ENCODE measurements at regions not wholly inside any gene's neighbourhood (a gene's known extent, or its start where the extent isn't known, plus 50 kb on each side); places are given as distances from the start of the nearest gene placed in this dataset.

- Histone ChIP-seq H3K4me3 (ENCODE audit: low read depth, low read length) (no peak overlapping the region), H3K36me3 (ENCODE audit: control insufficient read depth, insufficient read depth, low read length) (no peaks in the 10 kb centered on the region), H3K27me3 (ENCODE audit: control insufficient read depth, insufficient read depth, low read length) (no peaks in the 10 kb centered on the region)
- no peak for DNase-seq (ENCODE audit: low read depth)
- no peak for TF ChIP-seq CTCF (IDR thresholded peaks at IDR 0.05; ENCODE audit: insufficient read depth, low read length, severe bottlenecking)
- no peak for FAIRE-seq
These were observed 156.5 kb upstream of the ZC3H12C start for GRCh38 chr11:109936661-109937180.

GRCh38 chr11:109937968-109938367, 155.2 kb upstream of the ZC3H12C start:
- TF ChIP-seq CTCF (IDR thresholded peaks at IDR 0.05; ENCODE audit: insufficient read depth, low read length, severe bottlenecking), result no peak
- FAIRE-seq (no peak), DNase-seq (ENCODE audit: low read depth) (no peak)
- Histone ChIP-seq H3K4me3 (ENCODE audit: low read depth, low read length) (no peak overlapping the region), H3K27me3 (ENCODE audit: control insufficient read depth, insufficient read depth, low read length) (no peaks in the 10 kb centered on the region), H3K36me3 (ENCODE audit: control insufficient read depth, insufficient read depth, low read length) (no peaks in the 10 kb centered on the region)

- DNase-seq (ENCODE audit: low read depth), result peak; percentile 75
- no peak for FAIRE-seq
- TF ChIP-seq CTCF (IDR thresholded peaks at IDR 0.05; ENCODE audit: insufficient read depth, low read length, severe bottlenecking), result peak; percentile 61
- no peaks in the 10 kb centered on the region for H3K36me3 ChIP-seq (ENCODE audit: control insufficient read depth, insufficient read depth, low read length)
- H3K27me3 ChIP-seq (ENCODE audit: control insufficient read depth, insufficient read depth, low read length), result no peaks in the 10 kb centered on the region
- no peak overlapping the region for H3K4me3 ChIP-seq (ENCODE audit: low read depth, low read length)
These were observed 153.9 kb upstream of the ZC3H12C start for GRCh38 chr11:109939166-109939810.

GRCh38 chr11:109940816-109941215, 152.4 kb upstream of the ZC3H12C start:
- FAIRE-seq, result peak; percentile 93
- DNase-seq (ENCODE audit: low read depth), result peak; percentile 99
- Histone ChIP-seq H3K36me3 (ENCODE audit: control insufficient read depth, insufficient read depth, low read length) (no peaks in the 10 kb centered on the region), H3K27me3 (ENCODE audit: control insufficient read depth, insufficient read depth, low read length) (no peaks in the 10 kb centered on the region), H3K4me3 (ENCODE audit: low read depth, low read length) (no peak overlapping the region)
- no peak for TF ChIP-seq CTCF (IDR thresholded peaks at IDR 0.05; ENCODE audit: insufficient read depth, low read length, severe bottlenecking)

DNA sequence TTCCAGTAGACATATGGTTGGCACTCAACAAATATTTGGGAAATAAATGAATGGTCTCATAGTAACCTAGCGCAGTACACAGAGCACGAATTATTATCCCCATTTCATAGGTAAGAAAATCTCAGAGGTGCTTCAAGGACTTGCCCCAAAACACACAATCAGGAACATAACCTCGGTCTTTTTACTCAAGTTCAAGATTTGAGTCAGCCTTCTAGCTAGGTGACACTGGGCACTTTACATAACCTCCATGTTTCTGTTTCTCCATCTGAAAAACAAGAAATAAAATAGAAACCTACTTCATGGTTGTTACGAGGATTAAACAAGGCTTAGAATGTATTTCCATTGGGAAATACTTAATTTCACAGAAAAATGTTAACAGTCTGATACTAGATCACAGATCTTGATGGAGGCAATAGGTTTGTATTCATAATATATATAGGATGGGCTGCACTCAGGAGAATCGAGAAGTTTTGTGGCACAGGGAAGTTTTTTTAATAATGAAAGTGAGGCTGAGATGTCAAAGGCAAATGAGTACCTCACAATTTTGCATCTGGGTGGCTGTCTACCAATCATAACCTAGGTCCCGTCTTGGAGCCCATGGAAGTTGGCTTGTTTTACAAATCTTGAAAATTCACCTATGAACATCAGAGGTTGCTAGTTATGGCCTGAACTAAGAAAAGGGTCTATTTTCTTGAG, 147.4 kb upstream of the ZC3H12C start:
- Histone ChIP-seq H3K27me3 (ENCODE audit: control insufficient read depth, insufficient read depth, low read length) (no peaks in the 10 kb centered on the region), H3K36me3 (ENCODE audit: control insufficient read depth, insufficient read depth, low read length) (no peaks in the 10 kb centered on the region), H3K4me3 (ENCODE audit: low read depth, low read length) (no peak overlapping the region)
- no peak for DNase-seq (ENCODE audit: low read depth)
- no peak for FAIRE-seq
- no peak for TF ChIP-seq CTCF (IDR thresholded peaks at IDR 0.05; ENCODE audit: insufficient read depth, low read length, severe bottlenecking)
